Cerebellar cortex (tissue), 1 donor: ENCODE measurements at regions not wholly inside any gene's neighbourhood (a gene's known extent, or its start where the extent isn't known, plus 50 kb on each side); places are given as distances from the start of the nearest gene placed in this dataset.

Experiments used
- DNase-seq: peaks from one replicate; pipeline ENCODE4 v3.0.0-alpha.2; 2015; ENCODE audit warnings: low spot score

- DNase-seq = no peak
Observed at GRCh38 chr3:189049458-189050236, 122.1 kb upstream of the TPRG1 start.

- no peak for DNase-seq
Observed at GRCh38 chr3:189053322-189053721, 118.4 kb upstream of the TPRG1 start.

GRCh38 chr3:189056646-189057335 lies 115.0 kb upstream of the TPRG1 start:
- DNase-seq = no peak

GRCh38 chr3:189057369-189057768 lies 114.4 kb upstream of the TPRG1 start:
- DNase-seq = no peak

- no peak for DNase-seq
Observed at GRCh38 chr3:189058071-189058470, 113.7 kb upstream of the TPRG1 start.

GRCh38 chr3:189070965-189071364 lies 100.8 kb upstream of the TPRG1 start:
- DNase-seq = no peak

- no peak for DNase-seq
Observed at GRCh38 chr3:189071446-189071845, 100.3 kb upstream of the TPRG1 start.

GRCh38 chr3:189076449-189076848 lies 95.3 kb upstream of the TPRG1 start:
- peak; percentile 6 for DNase-seq

GRCh38 chr3:189080745-189081144 lies 91.0 kb upstream of the TPRG1 start:
- DNase-seq = no peak

- DNase-seq = no peak
Observed at GRCh38 chr3:189082666-189083427, 88.9 kb upstream of the TPRG1 start.

- DNase-seq = no peak
Observed at GRCh38 chr3:189084620-189085019, 87.2 kb upstream of the TPRG1 start.

- DNase-seq = no peak
Observed at GRCh38 chr3:189092547-189092946, 79.2 kb upstream of the TPRG1 start.

GRCh38 chr3:189094539-189094938 lies 77.2 kb upstream of the TPRG1 start:
- no peak for DNase-seq

- DNase-seq = no peak
Observed at GRCh38 chr3:189096092-189096491, 75.7 kb upstream of the TPRG1 start.

- no peak for DNase-seq
Observed at GRCh38 chr3:189099031-189099471, 72.7 kb upstream of the TPRG1 start.

GRCh38 chr3:189099505-189100290 lies 72.1 kb upstream of the TPRG1 start:
- no peak for DNase-seq

GRCh38 chr3:189100866-189101265 lies 70.9 kb upstream of the TPRG1 start:
- DNase-seq = no peak

GRCh38 chr3:189101594-189101993 lies 70.2 kb upstream of the TPRG1 start:
- DNase-seq = no peak

- DNase-seq = no peak
Observed at GRCh38 chr3:189103208-189103607, 68.6 kb upstream of the TPRG1 start.

GRCh38 chr3:189108067-189108466 lies 63.7 kb upstream of the TPRG1 start:
- no peak for DNase-seq

- no peak for DNase-seq
Observed at GRCh38 chr3:189108735-189109134, 63.0 kb upstream of the TPRG1 start.

- no peak for DNase-seq
Observed at GRCh38 chr3:189109145-189109544, 62.6 kb upstream of the TPRG1 start.
